K562 (cell line): ENCODE measurements at regions not wholly inside any gene's neighbourhood (a gene's known extent, or its start where the extent isn't known, plus 50 kb on each side); places are given as distances from the start of the nearest gene placed in this dataset.

ENCODE experiments used
- ATAC-seq: fragments of 200-7000 bp; cut with Tn5 transposase; 3 replicates; pipeline ENCODE4 v1.9.1; 2020; ENCODE audit warnings: moderate library complexity
- BruUV-seq: library from RNA; stranded (reverse); fragments of 400-500 nt; replicated peaks from 2 replicates; lab custom pipeline; 2021; lab: Mats Ljungman, UMichigan
- CTCF ChIA-PET: fragments of 300-600 bp; formaldehyde crosslinking; extraction: SDS; loops from one replicate; lab custom pipeline; 2021; ENCODE audit warnings: low intra/inter-chr PET ratio; lab: Yijun Ruan, JAX
- POLR2A ChIA-PET: fragments of 300-600, 350-650 bp; sonication (Branson Sonifier 250); formaldehyde crosslinking; extraction: SDS; loops from one replicate; lab custom pipeline; 2021; ENCODE audit warnings: antibody characterized with exemption, inconsistent platforms; lab: Yijun Ruan, JAX
- DNase-seq, 4 experiments: peaks; one replicate each; pipeline versions ENCODE4 v3.0.0 to v3.0.0-alpha.2; 2011 to 2018; ENCODE audit warnings: low spot score in 3 of 4, mixed read lengths in 3 of 4; ENCODE audit errors: extremely low read depth in 1 of 4
- FAIRE-seq: peaks from 2 replicates; lab custom pipeline; 2011; peaks lifted over from hg19 to GRCh38; lab: Jason Lieb, UNC
- H2AFZ ChIP-seq: 2 replicates; pipeline ENCODE4 v1.6.0; 2011; ENCODE audit warnings: low read depth, low read length, control low read depth, inconsistent platforms
- H3K27ac ChIP-seq: fragments of 200-600 bp; 3 replicates; pipeline ENCODE4 v1.8.0; 2011; ENCODE audit warnings: low read depth, mild to moderate bottlenecking, control low read depth, inconsistent platforms, low read length, moderate library complexity, mixed read lengths; ENCODE audit errors: extremely low read depth
- H3K27me3 ChIP-seq, 2 experiments: fragments of 300-600 bp in 1 of 2; 2 replicates in 1 of 2; 3 replicates in 1 of 2; pipeline versions ENCODE4 v1.6.0 to v1.8.0; 2011; ENCODE audit warnings: inconsistent platforms in 2 of 2, low read length in 2 of 2, mild to moderate bottlenecking in 1 of 2, mixed read lengths in 1 of 2, moderate library complexity in 1 of 2; ENCODE audit not compliant: control insufficient read depth in 2 of 2, insufficient read depth in 2 of 2
- H3K36me3 ChIP-seq: fragments of 300-600 bp; 3 replicates; pipeline ENCODE4 v1.8.0; 2011; ENCODE audit warnings: mild to moderate bottlenecking, low read length, inconsistent platforms; ENCODE audit not compliant: control insufficient read depth, insufficient read depth
- H3K4me1 ChIP-seq, 2 experiments: fragments of 200-600 bp in 1 of 2; replicated peaks in 1 of 2; 2 replicates in 1 of 2; 3 replicates in 1 of 2; pipeline versions ENCODE4 v1.5.1 to v1.8.0; 2011; ENCODE audit warnings: inconsistent platforms in 2 of 2, low read length in 2 of 2, mild to moderate bottlenecking in 1 of 2, mixed read lengths in 1 of 2, moderate library complexity in 1 of 2; ENCODE audit not compliant: control insufficient read depth in 2 of 2, insufficient read depth in 2 of 2
- H3K4me2 ChIP-seq: 2 replicates; pipeline ENCODE4 v1.6.1; 2011; ENCODE audit warnings: low read length, control low read depth, inconsistent platforms, mixed read lengths; ENCODE audit not compliant: insufficient read depth
- H3K4me3 ChIP-seq: fragments of 200-600 bp; sonication (generic), shearing (Covaris generic); 2 replicates; pipeline ENCODE4 v1.5.1; 2016; ENCODE audit warnings: control low read depth, inconsistent platforms
- H3K79me2 ChIP-seq: fragments of 200-600 bp; 3 replicates; pipeline ENCODE4 v1.8.0; 2011; ENCODE audit warnings: low read length, inconsistent platforms; ENCODE audit not compliant: control insufficient read depth, insufficient read depth
- H3K9ac ChIP-seq, 2 experiments: 2 replicates each; pipeline versions ENCODE4 v1.6.0 to v1.6.1; 2011; ENCODE audit warnings: low read depth in 2 of 2, low read length in 2 of 2, control low read depth in 1 of 2, inconsistent platforms in 1 of 2, mild to moderate bottlenecking in 1 of 2, mixed read lengths in 1 of 2; ENCODE audit not compliant: insufficient read depth in 1 of 2
- H3K9me1 ChIP-seq: one replicate; pipeline ENCODE4 v1.6.0; 2011; ENCODE audit warnings: inconsistent platforms, mild to moderate bottlenecking, low read length, moderate library complexity; ENCODE audit not compliant: control insufficient read depth, insufficient read depth
- H3K9me3 ChIP-seq: replicated peaks from 2 replicates; pipeline ENCODE4 v1.5.1; 2011; ENCODE audit warnings: low read depth, low read length, inconsistent platforms; ENCODE audit not compliant: control insufficient read depth, insufficient read depth
- H4K20me1 ChIP-seq: replicated peaks from 2 replicates; pipeline ENCODE4 v1.6.1; 2011; ENCODE audit warnings: low read length, inconsistent platforms, mixed read lengths; ENCODE audit not compliant: control insufficient read depth, insufficient read depth
- FOXK2 ChIP-seq, 2 experiments: fragments of 450-650 bp; IDR thresholded peaks in 1 of 2; conservative IDR thresholded peaks in 1 of 2; 2 replicates each; pipeline ENCODE4 v1.6.1; 2016; ENCODE audit warnings: low read depth in 2 of 2, mild to moderate bottlenecking in 1 of 2
- LEF1 ChIP-seq: fragments of 450-650 bp; IDR thresholded peaks from 2 replicates; pipeline ENCODE4 v1.6.1; 2016; ENCODE audit warnings: mild to moderate bottlenecking
- SAFB2 ChIP-seq: fragments of 200-400 bp; formaldehyde crosslinking; IDR thresholded peaks from 2 replicates; pipeline ENCODE4 v1.6.1; 2018; ENCODE audit warnings: borderline replicate concordance, low read length, low read depth, moderate library complexity; ENCODE audit not compliant: severe bottlenecking
- TAF1 ChIP-seq: IDR thresholded peaks from 2 replicates; pipeline ENCODE4 v1.6.1; 2011; ENCODE audit warnings: mild to moderate bottlenecking, low read length, moderate library complexity; ENCODE audit not compliant: insufficient read depth, control insufficient read depth, severe bottlenecking; ENCODE audit errors: extremely low read depth
- TRIM24 ChIP-seq, 2 experiments: fragments of 450-650 bp; IDR thresholded peaks; 2 replicates each; pipeline ENCODE4 v1.6.1; 2016
- XRCC5 ChIP-seq: fragments of 200-400 bp; formaldehyde crosslinking; IDR thresholded peaks from 2 replicates; pipeline ENCODE4 v1.6.1; 2017; ENCODE audit warnings: low read depth, mild to moderate bottlenecking, low read length
- ZNF445 ChIP-seq: fragments of 250-450 bp; sonication (Bioruptor Pico); IDR thresholded peaks from 2 replicates; pipeline ENCODE4 v1.4.0; 2020; ENCODE audit warnings: low read depth, mild to moderate bottlenecking, moderate library complexity
- WGBS: fragments of 100-300 bp; shearing (Covaris generic); methylation state at CpG from one replicate; pipeline ENCODE4 v1.1.6; 2016; ENCODE audit warnings: low coverage, mixed read lengths; ENCODE audit not compliant: insufficient coverage; ENCODE audit errors: missing lambda C conversion rate; 5-methylcytosine and 5-hydroxymethylcytosine counted together
- in situ Hi-C: fragments of 300-500 bp; cut with MboI; formaldehyde crosslinking; loops from 4 replicates; pipeline ENCODE4 v1.15.0; 2018; ENCODE audit warnings: inconsistent platforms, mixed read lengths
- intact Hi-C: fragments of 100-400 bp; cut with micrococcal nuclease; formaldehyde crosslinking; loops from 2 replicates; pipeline ENCODE4 v1.14.2; 2022
- TF ChIP-seq, protein P1 (sequence below): fragments of 250-450 bp; sonication (Bioruptor Pico); IDR thresholded peaks from 2 replicates; pipeline ENCODE4 v1.4.0; 2020; ENCODE audit warnings: mild to moderate bottlenecking, moderate library complexity, borderline replicate concordance

DNA sequence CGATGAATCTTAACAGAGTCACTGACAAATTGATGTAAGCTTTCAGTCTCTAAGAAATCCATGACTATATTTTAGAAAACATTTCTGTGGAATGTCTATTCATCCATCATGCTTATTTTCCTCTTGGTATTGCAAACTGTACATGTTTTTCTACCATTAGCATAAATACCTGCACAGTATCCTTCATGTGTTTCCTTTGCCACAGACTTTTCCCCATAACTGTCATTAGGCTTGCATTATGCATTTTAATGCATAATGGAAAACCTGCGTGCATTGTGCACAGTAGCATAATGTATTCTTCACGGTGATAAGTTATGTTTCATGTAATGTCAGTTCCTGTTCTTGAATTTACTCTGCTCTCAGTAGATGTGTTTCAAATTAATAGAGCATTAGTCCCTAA, 403.1 kb upstream of the EPHA3 start:
- Histone ChIP-seq H4K20me1 (no peaks in the 10 kb centered on the region), H3K79me2 (no peaks in the 10 kb centered on the region), H3K27ac (no peak overlapping the region), H3K4me1 (no peaks in the 10 kb centered on the region), H3K4me2 (no peak overlapping the region), H3K36me3 (no peaks in the 10 kb centered on the region), H3K27me3 (no peaks in the 10 kb centered on the region), H3K9me3 (peaks cover 2% of the 10 kb centered on the region; the same call in 1 of the 2 replicates)
- FAIRE-seq = no peak
- BruUV-seq = no TSS peak
- ATAC-seq = no peak
- intact Hi-C loops (no loop called here), in situ Hi-C loops (no loop called here)
- POLR2A ChIA-PET = no interaction called here
- DNase-seq = no peak
- TF ChIP-seq TRIM24 (IDR thresholded peaks at IDR 0.05) = no peak
- no peak for TF ChIP-seq FOXK2 (conservative IDR thresholded peaks at IDR 0.05 in 1 of 2, IDR thresholded peaks at IDR 0.05 in 1 of 2; ENCODE audit: low read depth in 2 of 2)
- TF ChIP-seq, protein P1, sequence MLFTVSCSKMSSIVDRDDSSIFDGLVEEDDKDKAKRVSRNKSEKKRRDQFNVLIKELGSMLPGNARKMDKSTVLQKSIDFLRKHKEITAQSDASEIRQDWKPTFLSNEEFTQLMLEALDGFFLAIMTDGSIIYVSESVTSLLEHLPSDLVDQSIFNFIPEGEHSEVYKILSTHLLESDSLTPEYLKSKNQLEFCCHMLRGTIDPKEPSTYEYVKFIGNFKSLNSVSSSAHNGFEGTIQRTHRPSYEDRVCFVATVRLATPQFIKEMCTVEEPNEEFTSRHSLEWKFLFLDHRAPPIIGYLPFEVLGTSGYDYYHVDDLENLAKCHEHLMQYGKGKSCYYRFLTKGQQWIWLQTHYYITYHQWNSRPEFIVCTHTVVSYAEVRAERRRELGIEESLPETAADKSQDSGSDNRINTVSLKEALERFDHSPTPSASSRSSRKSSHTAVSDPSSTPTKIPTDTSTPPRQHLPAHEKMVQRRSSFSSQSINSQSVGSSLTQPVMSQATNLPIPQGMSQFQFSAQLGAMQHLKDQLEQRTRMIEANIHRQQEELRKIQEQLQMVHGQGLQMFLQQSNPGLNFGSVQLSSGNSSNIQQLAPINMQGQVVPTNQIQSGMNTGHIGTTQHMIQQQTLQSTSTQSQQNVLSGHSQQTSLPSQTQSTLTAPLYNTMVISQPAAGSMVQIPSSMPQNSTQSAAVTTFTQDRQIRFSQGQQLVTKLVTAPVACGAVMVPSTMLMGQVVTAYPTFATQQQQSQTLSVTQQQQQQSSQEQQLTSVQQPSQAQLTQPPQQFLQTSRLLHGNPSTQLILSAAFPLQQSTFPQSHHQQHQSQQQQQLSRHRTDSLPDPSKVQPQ (CRISPR knock-in tag) = no peak
- no peak for TF ChIP-seq TAF1
- no peak for TF ChIP-seq SAFB2
- TF ChIP-seq LEF1 = no peak
- no peak for TF ChIP-seq ZNF445 (CRISPR knock-in tag)
- no peak for TF ChIP-seq XRCC5
- TF ChIP-seq, all 486 proteins: peak for 0
- 8% methylated on average over 3 of the region's 3 CpGs for WGBS
- Histone ChIP-seq H2AFZ (no peak overlapping the region), H3K4me3 (no peak overlapping the region), H3K9me1 (no peaks in the 10 kb centered on the region), H3K9ac (no peak overlapping the region)
- CTCF ChIA-PET = no interaction called here
